NCI-H82 (cell line): ENCODE measurements at regions not wholly inside any gene's neighbourhood (a gene's known extent, or its start where the extent isn't known, plus 50 kb on each side); places are given as distances from the start of the nearest gene placed in this dataset.
"Not testable (repeated sequence)": the region's sequence is repeated elsewhere in the genome, so short reads cannot be mapped to it uniquely, and the experiment has no call there.

ENCODE experiments used
- DNase-seq: peaks from one replicate; lab custom pipeline; 2025; lab: John Stamatoyannopoulos, UW

- DNase-seq, result no peak
Measured at GRCh38 chr3:197430934-197431333, 124.8 kb downstream of the BDH1 start.

- DNase-seq, result no peak
Measured at GRCh38 chr3:197430502-197430901, 125.3 kb downstream of the BDH1 start.

- peak; percentile 52 for DNase-seq
Measured at GRCh38 chr3:197428952-197429351, 126.8 kb downstream of the BDH1 start.

- DNase-seq, result no peak
Measured at GRCh38 chr3:197428117-197428801, 127.5 kb downstream of the BDH1 start.

GRCh38 chr3:197427021-197427420 lies 128.6 kb upstream of the DLG1 start:
- DNase-seq, result no peak

- DNase-seq, result no peak
Measured at GRCh38 chr3:197426121-197426566, 127.7 kb upstream of the DLG1 start.

GRCh38 chr3:197425485-197426120 lies 127.2 kb upstream of the DLG1 start:
- DNase-seq, result no peak

GRCh38 chr3:197424674-197425484 lies 126.5 kb upstream of the DLG1 start:
- no peak for DNase-seq

GRCh38 chr3:197424266-197424665 lies 125.9 kb upstream of the DLG1 start:
- no peak for DNase-seq

GRCh38 chr3:197423376-197423775 lies 125.0 kb upstream of the DLG1 start:
- DNase-seq, result no peak

- DNase-seq, result no peak
Measured at GRCh38 chr3:197422506-197422905, 124.1 kb upstream of the DLG1 start.

- DNase-seq, result no peak
Measured at GRCh38 chr3:197421021-197421420, 122.6 kb upstream of the DLG1 start.

- DNase-seq, result no peak
Measured at GRCh38 chr3:197420566-197420965, 122.2 kb upstream of the DLG1 start.

GRCh38 chr3:197420115-197420514 lies 121.7 kb upstream of the DLG1 start:
- no peak for DNase-seq

- DNase-seq, result no peak
Measured at GRCh38 chr3:197419696-197420095, 121.3 kb upstream of the DLG1 start.

GRCh38 chr3:197417911-197418618 lies 119.7 kb upstream of the DLG1 start:
- DNase-seq, result no peak

GRCh38 chr3:197417441-197417840 lies 119.0 kb upstream of the DLG1 start:
- no peak for DNase-seq

GRCh38 chr3:197411899-197412298 lies 113.5 kb upstream of the DLG1 start:
- not testable (repeated sequence) for DNase-seq

GRCh38 chr3:197410170-197410569 lies 111.8 kb upstream of the DLG1 start:
- DNase-seq, result not testable (repeated sequence)

- no peak for DNase-seq
Measured at GRCh38 chr3:197408177-197408957, 110.0 kb upstream of the DLG1 start.

- no peak for DNase-seq
Measured at GRCh38 chr3:197407526-197407925, 109.1 kb upstream of the DLG1 start.
